BJ (cell line): ENCODE measurements at regions not wholly inside any gene's neighbourhood (a gene's known extent, or its start where the extent isn't known, plus 50 kb on each side); places are given as distances from the start of the nearest gene placed in this dataset.

ENCODE experiments used
- CTCF ChIA-PET: fragments of 350-600 bp; formaldehyde crosslinking; extraction: SDS; loops from one replicate; lab custom pipeline; 2021; ENCODE audit warnings: antibody characterized with exemption, inconsistent platforms; lab: Yijun Ruan, JAX
- POLR2A ChIA-PET: fragments of 300-600 bp; sonication (Branson Sonifier 250); formaldehyde crosslinking; extraction: SDS; loops from one replicate; lab custom pipeline; 2021; ENCODE audit warnings: antibody characterized with exemption; lab: Charles Lee
- DNase-seq: peaks from one replicate; pipeline ENCODE4 v3.0.0-alpha.2; 2011; ENCODE audit warnings: low read depth
- H3K27me3 ChIP-seq: 2 replicates; pipeline ENCODE4 v1.6.0; 2011; ENCODE audit warnings: low read length; ENCODE audit not compliant: control insufficient read depth, insufficient read depth
- H3K36me3 ChIP-seq: 2 replicates; pipeline ENCODE4 v1.5.1; 2011; ENCODE audit warnings: low read length; ENCODE audit not compliant: control insufficient read depth, insufficient read depth
- H3K4me3 ChIP-seq: 2 replicates; pipeline ENCODE4 v1.5.1; 2011; ENCODE audit warnings: low read depth, mild to moderate bottlenecking, control low read depth, low read length
- TF ChIP-seq, protein P1 (sequence below): IDR thresholded peaks from 2 replicates; pipeline ENCODE4 v1.5.1; 2011; ENCODE audit warnings: low read depth, mild to moderate bottlenecking, control low read depth, inconsistent platforms, low read length, moderate library complexity; ENCODE audit not compliant: insufficient read depth

DNA sequence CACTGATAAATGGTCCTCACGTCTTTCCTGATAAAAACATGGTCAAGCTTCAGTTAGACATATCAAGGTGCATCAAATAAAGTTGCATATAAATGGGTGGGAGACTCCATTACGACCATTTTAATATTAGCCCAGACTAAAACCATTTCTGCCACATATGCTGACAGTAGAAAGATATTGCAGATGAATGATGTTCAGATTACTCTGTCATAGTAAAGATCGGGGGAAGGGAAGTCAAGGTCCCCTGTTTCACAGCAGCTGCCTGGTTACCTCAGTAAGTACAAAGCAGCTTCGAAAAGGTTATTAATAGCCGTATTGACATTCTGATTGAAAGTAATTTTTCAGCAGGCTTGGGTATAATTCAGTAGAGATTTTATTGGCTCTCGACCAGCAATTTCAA is 927.7 kb upstream of the CDH2 start:
- ChIA-PET POLR2A (no interaction called here), CTCF (no interaction called here)
- no peak for DNase-seq
- TF ChIP-seq, protein P1, sequence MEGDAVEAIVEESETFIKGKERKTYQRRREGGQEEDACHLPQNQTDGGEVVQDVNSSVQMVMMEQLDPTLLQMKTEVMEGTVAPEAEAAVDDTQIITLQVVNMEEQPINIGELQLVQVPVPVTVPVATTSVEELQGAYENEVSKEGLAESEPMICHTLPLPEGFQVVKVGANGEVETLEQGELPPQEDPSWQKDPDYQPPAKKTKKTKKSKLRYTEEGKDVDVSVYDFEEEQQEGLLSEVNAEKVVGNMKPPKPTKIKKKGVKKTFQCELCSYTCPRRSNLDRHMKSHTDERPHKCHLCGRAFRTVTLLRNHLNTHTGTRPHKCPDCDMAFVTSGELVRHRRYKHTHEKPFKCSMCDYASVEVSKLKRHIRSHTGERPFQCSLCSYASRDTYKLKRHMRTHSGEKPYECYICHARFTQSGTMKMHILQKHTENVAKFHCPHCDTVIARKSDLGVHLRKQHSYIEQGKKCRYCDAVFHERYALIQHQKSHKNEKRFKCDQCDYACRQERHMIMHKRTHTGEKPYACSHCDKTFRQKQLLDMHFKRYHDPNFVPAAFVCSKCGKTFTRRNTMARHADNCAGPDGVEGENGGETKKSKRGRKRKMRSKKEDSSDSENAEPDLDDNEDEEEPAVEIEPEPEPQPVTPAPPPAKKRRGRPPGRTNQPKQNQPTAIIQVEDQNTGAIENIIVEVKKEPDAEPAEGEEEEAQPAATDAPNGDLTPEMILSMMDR, result no peak
- Histone ChIP-seq H3K4me3 (no peak overlapping the region), H3K36me3 (no peaks in the 10 kb centered on the region), H3K27me3 (no peaks in the 10 kb centered on the region)

DNA sequence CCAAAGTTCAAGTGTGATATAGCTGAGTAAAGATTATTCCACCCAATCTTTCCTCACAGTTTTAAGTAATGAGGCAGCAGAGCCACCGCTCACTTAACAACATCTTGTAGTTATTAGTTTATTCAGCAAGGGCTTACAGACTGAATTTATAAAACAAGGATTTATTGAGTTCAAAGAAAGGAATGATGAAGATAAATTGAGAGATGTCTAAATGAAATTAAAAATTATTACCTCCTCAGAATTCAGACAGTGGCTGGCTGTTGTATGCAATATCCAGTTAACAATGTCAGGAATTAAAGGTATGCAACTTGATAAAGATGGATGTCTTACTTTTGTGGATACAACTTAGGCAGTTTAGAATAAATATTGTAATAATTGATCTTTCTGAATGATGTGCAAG is 927.3 kb upstream of the CDH2 start:
- ChIA-PET CTCF (no interaction called here), POLR2A (no interaction called here)
- no peak for DNase-seq

GRCh38 chr18:29096079-29096770 is 919.3 kb upstream of the CDH2 start:
- H3K4me3 ChIP-seq, result no peak overlapping the region
- ChIA-PET POLR2A (no interaction called here), CTCF (no interaction called here)
- no peaks in the 10 kb centered on the region for H3K27me3 ChIP-seq
- no peaks in the 10 kb centered on the region for H3K36me3 ChIP-seq
- DNase-seq, result no peak
- TF ChIP-seq, protein P1, result no peak

More for the DNA sequence above, 927.3 kb upstream of the CDH2 start:
- Histone ChIP-seq H3K4me3 (no peak overlapping the region), H3K36me3 (no peaks in the 10 kb centered on the region), H3K27me3 (no peaks in the 10 kb centered on the region)
- TF ChIP-seq, protein P1, result no peak

- Histone ChIP-seq H3K4me3 (no peak overlapping the region), H3K36me3 (no peaks in the 10 kb centered on the region), H3K27me3 (no peaks in the 10 kb centered on the region)
- no peak for DNase-seq
- ChIA-PET POLR2A (no interaction called here), CTCF (interaction anchor here (1.3 kb wide), 2 partner anchors 16 to 19 kb away, joined by 3 to 4 read pairs; no protein-coding TSS in a partner anchor)
- TF ChIP-seq, protein P1, result no peak
These were observed 910.8 kb upstream of the CDH2 start for GRCh38 chr18:29087616-29088246.

DNA sequence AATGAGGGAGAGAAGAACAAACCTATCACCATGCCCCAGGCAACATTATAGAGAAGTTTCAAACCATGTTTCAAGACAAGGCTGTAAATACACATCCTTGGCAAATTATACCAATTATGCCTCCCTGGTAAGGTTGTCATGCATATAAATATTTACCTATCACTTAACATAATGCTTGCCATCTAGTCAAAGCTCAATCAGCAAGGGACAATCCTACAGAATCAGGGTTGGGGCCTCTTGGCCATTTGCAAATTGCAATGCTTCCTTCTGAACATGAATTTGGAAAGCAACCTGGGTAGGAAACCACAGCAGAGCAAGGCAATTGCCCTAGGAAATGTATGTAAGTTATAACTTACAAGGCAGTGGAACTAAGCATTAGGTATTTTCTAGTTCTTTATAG is 907.2 kb upstream of the CDH2 start:
- CTCF ChIA-PET, result no interaction called here
- TF ChIP-seq, protein P1, result no peak
- POLR2A ChIA-PET, result no interaction called here
- H3K36me3 ChIP-seq, result no peaks in the 10 kb centered on the region
- H3K4me3 ChIP-seq, result no peak overlapping the region
- DNase-seq, result no peak
- no peaks in the 10 kb centered on the region for H3K27me3 ChIP-seq
